ENCODE measurements at regions not wholly inside any gene's neighbourhood (a gene's known extent, or its start where the extent isn't known, plus 50 kb on each side); places are given as distances from the start of the nearest gene placed in this dataset.
A peak's percentile ranks its signal among the peaks of the same experiment; 100 is the strongest.

- DNase-seq = no peak
Observed at GRCh38 chr4:157886645-157887044, 286.2 kb downstream of the GASK1B start.

DNA sequence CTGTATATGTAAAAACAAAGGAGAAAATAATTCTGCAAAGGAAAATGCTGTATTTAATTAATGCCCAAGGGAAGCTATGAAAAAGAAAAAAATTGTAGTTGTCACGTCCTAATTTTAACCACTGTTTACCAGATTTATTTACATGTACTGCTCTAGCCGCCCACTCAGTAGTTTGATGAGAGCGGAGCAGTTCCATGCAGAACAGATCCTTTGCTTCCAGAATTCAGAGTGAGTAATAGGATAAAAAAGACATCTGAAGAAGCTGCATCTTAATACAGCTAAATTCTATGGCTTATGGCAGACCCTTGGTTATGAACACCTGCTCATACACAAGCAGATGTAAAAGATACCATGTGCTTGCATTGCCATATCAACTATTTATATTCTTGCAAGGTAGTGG lies 287.0 kb downstream of the GASK1B start:
- DNase-seq = peak in 1 of 51 donors; percentile 45

DNA sequence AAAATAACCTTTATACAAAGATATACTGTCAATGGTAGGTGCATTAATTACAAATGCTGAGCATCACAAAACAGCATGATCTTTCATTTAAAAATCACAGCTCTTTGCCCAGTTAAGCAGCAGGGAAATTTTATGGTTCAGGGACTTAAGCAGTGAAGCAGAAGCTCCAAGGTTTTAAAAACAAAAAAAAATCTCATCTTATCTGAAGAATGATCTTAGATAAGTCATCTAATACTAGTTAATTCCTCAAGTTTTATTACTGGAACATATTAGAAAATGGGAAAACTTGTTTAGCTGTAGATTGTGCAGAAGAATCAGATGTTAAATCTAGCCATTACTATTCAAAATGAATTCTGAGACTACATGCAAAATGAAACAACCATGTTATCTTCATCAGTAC lies 289.9 kb downstream of the GASK1B start:
- DNase-seq = no peak

DNA sequence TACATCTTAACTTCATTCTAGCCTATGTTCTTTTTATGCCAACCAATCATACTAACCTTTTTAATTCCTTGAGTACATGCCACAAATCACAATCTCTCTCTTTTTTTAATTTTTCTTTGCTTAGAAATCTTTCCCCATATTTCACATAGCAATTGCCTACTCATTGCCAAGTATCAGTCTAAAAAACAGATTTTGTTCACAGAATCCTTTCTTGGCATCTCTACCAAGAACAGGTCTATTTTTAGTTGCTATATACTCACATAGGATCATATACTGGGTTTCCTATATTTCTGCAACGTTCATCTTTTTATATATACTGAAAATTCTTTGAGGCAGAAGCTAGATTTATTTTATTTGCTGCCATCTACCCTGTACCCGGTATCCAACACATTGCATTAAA lies 292.1 kb downstream of the GASK1B start:
- no peak for DNase-seq

DNA sequence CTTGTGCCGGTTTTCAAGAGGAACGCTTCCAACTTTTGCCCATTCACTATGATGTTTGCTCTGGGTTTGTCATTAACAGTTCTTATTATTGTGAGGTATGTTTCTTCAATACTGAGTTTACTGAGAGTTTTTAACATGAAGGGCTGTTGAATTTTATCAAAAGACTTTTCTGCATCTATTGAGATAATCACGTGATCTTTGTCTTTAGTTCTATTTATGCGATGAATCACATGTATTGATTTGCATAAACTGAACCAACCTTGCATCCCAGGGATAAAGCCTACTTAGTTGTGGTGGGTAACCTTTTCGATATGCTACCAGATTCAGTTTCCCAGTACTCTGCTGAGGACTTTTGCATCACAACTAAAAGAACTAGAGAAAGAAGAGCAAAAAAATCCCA lies 318.0 kb downstream of the GASK1B start:
- DNase-seq = no peak

DNA sequence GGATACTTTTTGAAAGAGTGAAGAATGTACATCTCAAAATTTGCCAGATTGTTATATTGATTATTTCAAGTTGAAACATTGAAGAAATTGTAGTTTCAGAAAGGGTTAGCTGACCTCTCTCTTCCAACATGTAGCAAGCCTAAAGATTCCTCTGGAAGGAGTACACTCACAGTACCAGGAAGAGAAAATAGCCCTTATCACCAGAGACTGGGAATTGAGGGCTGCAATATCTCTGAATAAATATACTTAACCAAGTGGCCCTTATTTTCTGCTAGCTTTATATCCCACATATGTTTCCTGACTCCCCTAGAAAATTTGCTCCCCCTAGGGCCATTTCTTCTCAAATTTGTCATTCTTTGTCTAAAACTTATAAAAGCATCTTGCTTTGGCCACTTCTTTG lies 332.2 kb downstream of the GASK1B start:
- DNase-seq = no peak

DNA sequence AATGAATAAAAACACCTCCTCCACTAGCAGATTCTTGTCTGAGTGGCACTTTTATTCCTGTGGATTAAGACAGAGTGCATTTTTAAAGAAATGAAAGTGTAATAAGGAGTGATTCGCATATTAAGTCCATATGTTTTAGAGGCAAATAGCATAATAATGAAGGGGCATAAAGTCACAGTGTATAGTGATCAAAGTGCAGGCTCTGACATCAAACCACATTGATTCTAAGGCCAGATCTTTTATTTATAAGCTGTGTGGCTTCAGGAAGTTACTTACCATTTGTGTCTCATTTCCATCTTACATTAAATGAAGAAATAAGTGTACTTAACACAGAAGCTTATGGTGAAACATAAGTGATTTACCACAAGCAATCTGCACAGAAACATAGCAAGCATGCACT lies 332.8 kb downstream of the GASK1B start:
- no peak for DNase-seq

DNA sequence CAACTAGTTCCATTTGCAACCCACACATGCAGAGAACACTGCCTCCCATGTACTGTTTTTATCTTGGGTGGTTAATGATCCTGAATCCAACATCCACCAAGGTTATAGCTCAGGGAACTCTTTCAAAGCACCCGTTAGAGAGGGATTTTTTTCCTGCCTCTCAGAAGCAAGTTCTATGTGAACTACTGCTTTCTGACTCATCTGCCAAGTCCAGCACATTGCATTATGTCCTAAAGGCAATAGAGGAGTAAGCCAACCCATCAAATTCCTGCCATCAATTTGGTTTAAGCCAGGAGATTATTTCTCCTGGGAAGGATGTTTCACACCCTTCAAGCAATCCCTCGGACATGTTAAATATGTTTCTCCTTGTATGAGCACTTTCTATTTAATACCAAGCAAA lies 334.5 kb downstream of the GASK1B start:
- no peak for DNase-seq

GRCh38 chr4:157837071-157837703 lies 335.6 kb downstream of the GASK1B start:
- no peak for DNase-seq

GRCh38 chr4:157832596-157832995 lies 340.2 kb downstream of the GASK1B start:
- no peak for DNase-seq

- no peak for DNase-seq
Observed at GRCh38 chr4:157824021-157824420, 348.8 kb downstream of the GASK1B start.

DNA sequence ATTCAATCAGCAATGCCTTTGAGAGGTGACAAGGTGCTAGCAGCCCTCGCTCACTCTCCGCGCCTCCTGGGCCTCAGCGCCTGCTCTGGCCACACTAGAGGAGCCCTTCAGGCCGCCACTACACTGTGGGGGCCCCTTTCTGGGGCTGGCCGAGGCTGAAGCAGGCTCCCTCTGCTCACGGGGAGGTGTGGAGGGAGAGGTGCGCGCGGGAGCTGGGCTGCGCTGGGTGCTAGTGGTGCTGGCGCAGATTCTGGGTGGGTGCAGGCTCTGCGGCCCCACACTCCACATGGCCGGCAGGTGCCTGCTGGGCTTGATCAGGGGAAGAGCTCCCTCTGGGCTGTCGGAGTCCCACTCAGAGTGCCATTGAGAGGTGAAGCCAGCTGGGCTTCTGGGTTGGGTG lies 351.0 kb downstream of the GASK1B start:
- DNase-seq = no peak

DNA sequence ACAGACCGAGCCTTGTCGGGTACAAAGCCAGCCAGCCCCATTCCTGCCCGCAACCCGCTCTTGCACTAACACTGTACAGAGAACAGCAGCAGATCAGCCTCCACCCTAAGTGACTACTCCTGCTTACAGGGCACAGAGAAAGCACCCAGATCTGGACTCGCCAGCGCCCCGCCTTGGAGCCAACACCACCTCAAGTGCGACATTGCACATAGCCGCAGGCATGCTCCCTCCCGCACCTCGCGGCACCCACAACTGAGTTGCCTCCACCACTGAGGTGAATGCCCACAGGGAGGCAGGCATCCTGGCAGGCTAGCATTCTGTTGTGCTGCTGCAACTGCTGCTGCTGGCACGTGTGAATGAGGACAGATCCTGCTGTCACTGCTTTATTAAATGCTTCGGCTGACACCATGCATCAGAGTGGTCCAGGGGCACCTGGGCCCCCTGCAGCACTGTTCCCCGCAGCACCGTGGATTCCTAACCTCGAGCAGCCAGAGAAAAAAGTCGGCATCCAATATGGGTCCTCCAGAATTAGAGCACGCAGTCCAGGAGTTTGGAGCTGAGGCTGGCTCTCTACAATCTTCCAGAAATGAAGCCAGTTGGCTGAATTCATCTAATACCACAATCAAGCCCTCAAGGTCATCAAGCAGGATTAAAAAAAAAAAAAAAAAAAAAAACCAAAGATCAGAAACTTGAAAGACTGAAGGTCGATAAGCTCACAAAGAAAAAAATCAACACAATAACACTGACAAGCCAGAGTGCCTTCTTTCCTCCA lies 352.9 kb downstream of the GASK1B start:
- no peak for DNase-seq

GRCh38 chr4:157818946-157819692 lies 353.7 kb downstream of the GASK1B start:
- DNase-seq = no peak

GRCh38 chr4:157810137-157810774 lies 362.6 kb downstream of the GASK1B start:
- DNase-seq = no peak

DNA sequence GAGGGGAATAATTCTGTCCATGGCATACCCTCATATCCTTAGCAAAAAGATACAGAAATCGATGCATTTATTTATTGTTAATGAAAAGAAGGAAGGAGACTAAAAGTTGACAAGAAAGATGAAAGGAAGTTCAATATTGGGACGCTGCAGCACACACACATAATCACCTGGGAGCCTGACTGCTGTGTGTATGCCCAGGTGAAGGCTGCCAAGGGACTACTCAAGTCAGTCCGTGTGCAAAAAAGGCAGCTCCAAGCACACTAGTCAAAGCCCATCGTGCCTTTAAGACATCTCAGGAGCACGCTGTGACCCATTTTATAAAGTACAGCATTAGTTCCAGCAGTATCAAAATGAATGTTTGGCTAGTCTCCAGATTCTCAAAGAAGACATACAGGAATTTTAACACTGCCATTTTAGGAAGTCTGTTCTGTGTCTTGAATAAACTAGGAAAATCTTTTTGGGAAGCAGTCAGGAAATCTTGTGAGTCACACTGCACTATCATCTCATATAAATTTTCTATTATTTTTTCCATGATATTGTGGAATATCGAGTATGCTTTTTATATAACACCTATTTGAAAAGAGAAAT lies 363.9 kb downstream of the GASK1B start:
- no peak for DNase-seq

- DNase-seq = peak in 1 of 51 donors; percentile 22
Observed at GRCh38 chr4:157806184-157806583, 366.6 kb downstream of the GASK1B start.

DNA sequence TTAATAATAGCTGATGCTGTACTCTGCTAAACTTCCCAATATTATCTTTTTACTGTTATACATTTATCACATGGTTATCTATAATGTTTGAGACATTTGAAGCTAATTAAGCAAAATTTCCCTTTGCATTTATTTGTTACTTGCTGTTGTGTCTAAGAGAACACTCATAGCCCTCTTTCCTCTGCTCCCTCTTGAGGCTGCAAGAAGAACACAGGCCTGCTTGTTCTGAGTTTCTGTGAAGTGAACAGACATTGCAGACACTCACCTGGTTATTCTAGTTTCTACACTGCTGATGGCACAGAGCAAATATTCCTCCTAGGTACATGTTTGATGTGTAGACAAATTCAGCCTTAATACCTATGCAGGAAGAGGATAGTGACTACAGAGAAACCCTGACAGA lies 367.8 kb downstream of the GASK1B start:
- DNase-seq = peak in 1 of 51 donors; percentile 47

GRCh38 chr4:157803845-157804521 lies 368.8 kb downstream of the GASK1B start:
- DNase-seq = no peak

- DNase-seq = no peak
Observed at GRCh38 chr4:157803421-157803820, 369.4 kb downstream of the GASK1B start.

DNA sequence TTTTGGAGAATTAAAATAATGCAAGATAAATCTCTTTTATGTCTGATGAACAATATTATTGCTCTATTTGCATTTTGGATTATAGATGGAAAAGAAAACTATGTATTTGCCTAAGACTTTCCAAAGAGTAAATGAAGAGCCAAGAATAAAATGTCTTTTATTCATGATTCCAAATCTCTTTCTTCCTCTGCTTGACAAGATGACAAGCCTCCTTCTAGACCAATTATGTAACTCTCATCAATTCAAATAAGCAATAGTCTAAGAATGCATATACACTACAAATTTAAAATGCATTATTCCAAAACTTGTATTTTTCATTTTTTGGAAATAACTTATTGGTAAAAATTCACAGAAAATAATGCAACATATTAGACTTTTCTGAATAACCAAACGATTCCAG lies 377.3 kb downstream of the GASK1B start:
- no peak for DNase-seq

Measured in hypothalamus (tissue), 51 donors.